Peyer's patch (tissue), 4 donors: ENCODE measurements at regions not wholly inside any gene's neighbourhood (a gene's known extent, or its start where the extent isn't known, plus 50 kb on each side); places are given as distances from the start of the nearest gene placed in this dataset.

Source experiments
- POLR2A ChIP-seq, 2 donors: fragments of 450-650 bp; IDR thresholded peaks; one replicate each; pipeline ENCODE4 v1.5.1; 2017; ENCODE audit warnings: antibody characterized with exemption in 2 of 2, mild to moderate bottlenecking in 2 of 2, moderate library complexity in 2 of 2
- TF ChIP-seq, protein P1 (sequence below), 6 experiments: fragments of 450-650 bp in 4 of 6; fragments of 200-600 bp in 2 of 6; sonication (generic) in 1 of 6; IDR thresholded peaks; one replicate each; pipeline ENCODE4 v1.5.1; 2017 to 2019; ENCODE audit warnings: antibody characterized with exemption in 6 of 6, mild to moderate bottlenecking in 3 of 6, moderate library complexity in 1 of 6

DNA sequence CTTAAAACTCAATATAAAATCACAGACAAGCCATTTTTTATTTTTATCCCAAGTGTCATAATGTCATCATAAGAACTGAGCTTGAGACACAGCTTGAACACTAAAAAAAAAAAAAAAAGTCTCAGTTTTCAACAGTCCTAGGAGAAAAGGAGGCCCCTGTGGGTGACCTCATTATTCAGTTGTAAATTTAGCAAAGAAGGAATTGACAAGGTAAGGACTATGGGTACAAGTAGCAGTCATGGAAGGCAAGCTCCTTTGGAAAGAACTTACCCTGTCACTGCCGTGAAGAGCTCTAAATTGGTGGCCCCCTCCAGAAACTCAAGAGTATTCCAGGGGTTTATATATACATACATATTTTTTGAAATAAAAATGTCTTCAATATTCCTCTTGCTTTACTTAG, 864.4 kb upstream of the KCND2 start:
- TF ChIP-seq, protein P1, sequence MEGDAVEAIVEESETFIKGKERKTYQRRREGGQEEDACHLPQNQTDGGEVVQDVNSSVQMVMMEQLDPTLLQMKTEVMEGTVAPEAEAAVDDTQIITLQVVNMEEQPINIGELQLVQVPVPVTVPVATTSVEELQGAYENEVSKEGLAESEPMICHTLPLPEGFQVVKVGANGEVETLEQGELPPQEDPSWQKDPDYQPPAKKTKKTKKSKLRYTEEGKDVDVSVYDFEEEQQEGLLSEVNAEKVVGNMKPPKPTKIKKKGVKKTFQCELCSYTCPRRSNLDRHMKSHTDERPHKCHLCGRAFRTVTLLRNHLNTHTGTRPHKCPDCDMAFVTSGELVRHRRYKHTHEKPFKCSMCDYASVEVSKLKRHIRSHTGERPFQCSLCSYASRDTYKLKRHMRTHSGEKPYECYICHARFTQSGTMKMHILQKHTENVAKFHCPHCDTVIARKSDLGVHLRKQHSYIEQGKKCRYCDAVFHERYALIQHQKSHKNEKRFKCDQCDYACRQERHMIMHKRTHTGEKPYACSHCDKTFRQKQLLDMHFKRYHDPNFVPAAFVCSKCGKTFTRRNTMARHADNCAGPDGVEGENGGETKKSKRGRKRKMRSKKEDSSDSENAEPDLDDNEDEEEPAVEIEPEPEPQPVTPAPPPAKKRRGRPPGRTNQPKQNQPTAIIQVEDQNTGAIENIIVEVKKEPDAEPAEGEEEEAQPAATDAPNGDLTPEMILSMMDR (IDR thresholded peaks at IDR 0.05) = no peak
- TF ChIP-seq POLR2A (IDR thresholded peaks at IDR 0.05) = no peak
